Activated CD4-positive, alpha-beta T cell treated with anti-CD3 and anti-CD28 coated beads for 36 hours (primary cell): ENCODE measurements at regions not wholly inside any gene's neighbourhood (a gene's known extent, or its start where the extent isn't known, plus 50 kb on each side); places are given as distances from the start of the nearest gene placed in this dataset.

Experiments
- ATAC-seq: fragments of 200-7000 bp; cut with Tn5 transposase; one replicate; pipeline ENCODE4 v1.10.0; 2021; ENCODE audit warnings: mild to moderate bottlenecking, moderate library complexity
- CTCF ChIA-PET: fragments of 350-600 bp; sonication (Branson Sonifier 250); formaldehyde crosslinking; loops from one replicate; lab custom pipeline; 2021; ENCODE audit warnings: antibody characterized with exemption; lab: Charles Lee
- POLR2A ChIA-PET: fragments of 350-600 bp; sonication (Branson Sonifier 250); formaldehyde crosslinking; loops from one replicate; lab custom pipeline; 2021; ENCODE audit warnings: antibody characterized with exemption, inconsistent platforms; lab: Charles Lee
- DNase-seq: peaks from one replicate; pipeline ENCODE4 v3.0.0-alpha.2; 2020
- H3K27ac Mint-ChIP-seq: one replicate; pipeline ENCODE4 v1.8.0; 2021; ENCODE audit warnings: mixed read lengths
- H3K27me3 Mint-ChIP-seq: one replicate; pipeline ENCODE4 v1.8.0; 2021; ENCODE audit warnings: mixed read lengths
- H3K36me3 Mint-ChIP-seq: one replicate; pipeline ENCODE4 v1.8.0; 2021; ENCODE audit warnings: low read depth, mixed read lengths
- H3K4me1 Mint-ChIP-seq: one replicate; pipeline ENCODE4 v1.8.0; 2021; ENCODE audit warnings: mixed read lengths
- H3K4me3 Mint-ChIP-seq: one replicate; pipeline ENCODE4 v1.8.0; 2021; ENCODE audit warnings: mild to moderate bottlenecking, moderate library complexity, mixed read lengths
- H3K9me3 Mint-ChIP-seq: one replicate; pipeline ENCODE4 v1.8.0; 2021; ENCODE audit warnings: low read depth, mixed read lengths
- intact Hi-C, 2 experiments: fragments of 100-400 bp; cut with DNase I in 1 of 2; cut with micrococcal nuclease in 1 of 2; formaldehyde crosslinking; loops; one replicate each; pipeline versions ENCODE4 v1.14.2 to v1.15.1; 2022 to 2024; cut with DNase I, micrococcal nuclease

- no peak for ATAC-seq
- intact Hi-C loops = no loop called here
- no peaks in the 10 kb centered on the region for H3K4me1 Mint-ChIP-seq
- peaks cover 4% of the 10 kb centered on the region for H3K27me3 Mint-ChIP-seq
- H3K4me3 Mint-ChIP-seq = no peak overlapping the region
- H3K36me3 Mint-ChIP-seq = no peaks in the 10 kb centered on the region
- H3K27ac Mint-ChIP-seq = no peak overlapping the region
- H3K9me3 Mint-ChIP-seq = no peaks in the 10 kb centered on the region
- ChIA-PET POLR2A (no interaction called here), CTCF (no interaction called here)
- no peak for DNase-seq
Observed at GRCh38 chr4:24260133-24260715, 324.1 kb downstream of the DHX15 start.

- ChIA-PET CTCF (no interaction called here), POLR2A (no interaction called here)
- H3K4me3 Mint-ChIP-seq = no peak overlapping the region
- no peak for ATAC-seq
- H3K9me3 Mint-ChIP-seq = no peaks in the 10 kb centered on the region
- no peak overlapping the region for H3K27ac Mint-ChIP-seq
- peaks cover 7% of the 10 kb centered on the region for H3K27me3 Mint-ChIP-seq
- intact Hi-C loops = no loop called here
- H3K36me3 Mint-ChIP-seq = no peaks in the 10 kb centered on the region
- no peaks in the 10 kb centered on the region for H3K4me1 Mint-ChIP-seq
- no peak for DNase-seq
Observed at GRCh38 chr4:24256547-24256946, 327.8 kb downstream of the DHX15 start.

GRCh38 chr4:24256066-24256465, 328.3 kb downstream of the DHX15 start:
- no peaks in the 10 kb centered on the region for H3K9me3 Mint-ChIP-seq
- no peak overlapping the region for H3K4me3 Mint-ChIP-seq
- no peaks in the 10 kb centered on the region for H3K4me1 Mint-ChIP-seq
- ATAC-seq (no peak), DNase-seq (no peak)
- H3K27me3 Mint-ChIP-seq = peaks cover 4% of the 10 kb centered on the region
- H3K27ac Mint-ChIP-seq = no peak overlapping the region
- ChIA-PET POLR2A (no interaction called here), CTCF (no interaction called here)
- intact Hi-C loops = no loop called here
- no peaks in the 10 kb centered on the region for H3K36me3 Mint-ChIP-seq

GRCh38 chr4:24252121-24252520, 332.2 kb downstream of the DHX15 start:
- intact Hi-C loops = no loop called here
- no peaks in the 10 kb centered on the region for H3K9me3 Mint-ChIP-seq
- no peak overlapping the region for H3K4me3 Mint-ChIP-seq
- H3K27ac Mint-ChIP-seq = no peak overlapping the region
- POLR2A ChIA-PET = no interaction called here
- no peak for ATAC-seq
- H3K36me3 Mint-ChIP-seq = no peaks in the 10 kb centered on the region
- peaks cover 5% of the 10 kb centered on the region for H3K27me3 Mint-ChIP-seq
- no peaks in the 10 kb centered on the region for H3K4me1 Mint-ChIP-seq
- CTCF ChIA-PET = interaction anchor here (1.0 kb wide), 1 partner anchor 40 kb away, joined by 4 read pairs; no protein-coding TSS in a partner anchor
- DNase-seq = no peak

DNA sequence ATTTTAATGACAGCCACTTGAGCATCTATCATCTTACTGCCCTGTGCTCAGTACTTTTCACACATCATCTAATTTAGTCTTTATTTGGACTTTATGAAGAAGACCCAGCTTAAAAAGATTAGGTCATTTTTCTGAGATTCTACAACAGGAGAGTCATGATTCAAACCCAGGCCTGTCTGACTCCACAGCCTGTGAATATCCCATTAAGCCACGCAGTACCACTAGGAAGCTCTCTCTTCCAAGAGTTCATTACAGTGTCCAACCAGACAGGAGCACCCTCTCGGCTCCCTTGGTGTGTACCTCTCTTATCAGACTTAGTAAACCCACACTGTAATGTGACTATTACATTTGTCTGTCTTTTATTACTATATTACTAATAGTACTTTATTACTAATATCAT, 332.8 kb downstream of the DHX15 start:
- no peak for ATAC-seq
- no peaks in the 10 kb centered on the region for H3K9me3 Mint-ChIP-seq

GRCh38 chr4:24249972-24250371, 334.4 kb downstream of the DHX15 start:
- no peaks in the 10 kb centered on the region for H3K36me3 Mint-ChIP-seq
- no peak for DNase-seq
- no peaks in the 10 kb centered on the region for H3K9me3 Mint-ChIP-seq
- H3K4me1 Mint-ChIP-seq = no peaks in the 10 kb centered on the region
- peaks cover 5% of the 10 kb centered on the region for H3K27me3 Mint-ChIP-seq
- POLR2A ChIA-PET = no interaction called here
- H3K4me3 Mint-ChIP-seq = no peak overlapping the region
- no peak for ATAC-seq
- intact Hi-C loops = no loop called here
- CTCF ChIA-PET = interaction anchor here (0.6 kb wide), 1 partner anchor 169 kb away, joined by 5 read pairs; no protein-coding TSS in a partner anchor
- H3K27ac Mint-ChIP-seq = no peak overlapping the region

More for the DNA sequence above, 332.8 kb downstream of the DHX15 start:
- Mint-ChIP-seq H3K4me3 (no peak overlapping the region), H3K36me3 (no peaks in the 10 kb centered on the region), H3K27me3 (peaks cover 5% of the 10 kb centered on the region), H3K4me1 (no peaks in the 10 kb centered on the region), H3K27ac (no peak overlapping the region)
- ChIA-PET CTCF (interaction anchor here (1.0 kb wide), 1 partner anchor 40 kb away, joined by 4 read pairs; no protein-coding TSS in a partner anchor), POLR2A (no interaction called here)
- intact Hi-C loops = no loop called here
- DNase-seq = no peak

DNA sequence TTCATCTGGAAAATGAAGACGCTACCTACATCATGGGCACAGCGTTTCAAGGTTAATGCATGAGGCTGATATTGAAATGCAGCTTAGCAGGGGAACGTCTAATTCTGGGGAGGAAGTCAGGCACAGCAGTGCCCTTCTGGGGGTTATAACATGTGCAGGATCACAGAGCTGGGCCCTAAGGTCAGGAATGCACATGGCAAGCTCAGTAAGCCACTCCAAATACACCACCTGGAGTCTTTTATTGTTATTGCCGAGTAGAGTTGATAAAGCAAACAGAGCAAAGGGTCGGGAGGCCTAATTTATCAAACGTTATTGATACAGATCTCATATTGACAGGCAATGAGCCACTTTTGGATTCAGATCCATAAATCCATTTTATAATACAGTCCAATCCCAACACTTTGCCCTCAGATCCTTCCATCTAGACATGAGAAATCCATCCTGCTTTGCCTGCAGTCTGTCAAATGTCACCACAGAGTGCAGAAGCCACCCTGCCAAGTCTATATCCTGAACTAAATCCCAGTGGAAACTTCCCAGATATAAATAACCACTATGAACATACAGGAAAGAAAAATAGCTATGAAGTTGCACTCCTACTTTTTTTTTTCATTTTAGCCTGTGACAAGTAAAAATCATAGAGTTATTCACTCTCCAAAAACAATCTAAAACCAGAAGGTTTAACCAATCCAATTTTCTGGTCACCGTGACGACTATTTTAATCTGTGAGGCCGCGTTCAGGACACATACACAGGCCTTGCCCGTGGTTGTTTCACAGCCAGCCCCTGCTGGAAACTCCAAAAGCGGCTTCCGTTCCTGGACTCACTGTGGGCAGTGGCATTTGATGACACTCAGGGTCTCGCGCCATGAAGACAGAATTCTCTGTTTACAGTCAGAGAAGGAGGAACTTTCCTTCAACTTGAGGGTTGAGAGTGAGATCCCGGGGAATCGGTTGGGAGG, 335.4 kb downstream of the DHX15 start:
- Mint-ChIP-seq H3K4me1 (no peaks in the 10 kb centered on the region), H3K27ac (no peak overlapping the region), H3K9me3 (no peaks in the 10 kb centered on the region), H3K4me3 (no peak overlapping the region), H3K27me3 (peaks cover 2% of the 10 kb centered on the region), H3K36me3 (no peaks in the 10 kb centered on the region)
- POLR2A ChIA-PET = no interaction called here
- intact Hi-C loops = no loop called here
- DNase-seq (no peak), ATAC-seq (no peak)
- CTCF ChIA-PET = no interaction called here

DNA sequence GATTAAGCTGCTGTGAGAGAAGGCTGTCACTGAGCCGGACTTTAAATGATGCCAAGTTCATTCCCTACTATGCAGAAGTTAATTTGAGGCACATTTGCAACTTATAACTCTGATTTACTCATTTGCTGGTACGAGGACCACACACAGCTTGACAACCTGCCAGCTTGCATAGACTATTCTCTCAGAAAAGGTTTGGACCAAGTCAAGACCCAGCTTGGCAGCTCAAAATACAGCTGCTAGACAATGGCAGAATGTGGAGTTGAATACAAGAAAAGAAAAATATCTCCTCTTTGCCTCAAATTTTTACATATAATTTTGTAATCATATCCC, 338.9 kb downstream of the DHX15 start:
- intact Hi-C loops = no loop called here
- no peak for ATAC-seq
- ChIA-PET CTCF (no interaction called here), POLR2A (no interaction called here)
- H3K27me3 Mint-ChIP-seq = peaks cover 2% of the 10 kb centered on the region
- no peak for DNase-seq
- no peaks in the 10 kb centered on the region for H3K36me3 Mint-ChIP-seq
- H3K4me1 Mint-ChIP-seq = no peaks in the 10 kb centered on the region
- H3K27ac Mint-ChIP-seq = no peak overlapping the region
- H3K9me3 Mint-ChIP-seq = no peaks in the 10 kb centered on the region
- no peak overlapping the region for H3K4me3 Mint-ChIP-seq

GRCh38 chr4:24244663-24245490, 339.5 kb downstream of the DHX15 start:
- H3K4me3 Mint-ChIP-seq = no peak overlapping the region
- ATAC-seq (no peak), DNase-seq (no peak)
- H3K9me3 Mint-ChIP-seq = no peaks in the 10 kb centered on the region
- CTCF ChIA-PET = no interaction called here
- POLR2A ChIA-PET = no interaction called here
- H3K27me3 Mint-ChIP-seq = peaks cover 2% of the 10 kb centered on the region
- H3K27ac Mint-ChIP-seq = no peak overlapping the region
- H3K36me3 Mint-ChIP-seq = no peaks in the 10 kb centered on the region
- H3K4me1 Mint-ChIP-seq = no peaks in the 10 kb centered on the region
- intact Hi-C loops = no loop called here

DNA sequence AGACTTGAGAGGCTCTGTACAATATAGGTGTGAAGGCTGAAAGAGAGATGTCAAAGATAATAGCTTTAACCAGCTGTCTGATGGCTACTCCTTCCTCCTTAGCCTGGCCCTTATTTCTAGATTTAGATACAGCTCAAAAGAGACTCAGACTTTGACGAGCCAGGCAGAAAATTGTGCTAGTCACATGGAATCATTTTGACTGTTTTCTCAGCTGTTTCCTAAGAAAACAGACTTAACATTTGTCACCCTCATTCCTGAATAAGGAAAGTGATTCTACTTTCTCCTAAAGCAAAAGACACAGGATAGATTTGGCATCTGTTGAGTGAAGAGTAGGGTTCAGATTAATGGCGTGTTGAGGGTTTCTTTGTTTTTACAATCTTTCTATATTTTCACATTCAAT, 340.7 kb downstream of the DHX15 start:
- no peaks in the 10 kb centered on the region for H3K27me3 Mint-ChIP-seq
- no peaks in the 10 kb centered on the region for H3K9me3 Mint-ChIP-seq
- no peak overlapping the region for H3K4me3 Mint-ChIP-seq
- ChIA-PET POLR2A (no interaction called here), CTCF (no interaction called here)
- no peaks in the 10 kb centered on the region for H3K36me3 Mint-ChIP-seq
- H3K27ac Mint-ChIP-seq = no peak overlapping the region
- no peak for ATAC-seq
- DNase-seq = no peak
- no peaks in the 10 kb centered on the region for H3K4me1 Mint-ChIP-seq
- intact Hi-C loops = no loop called here

DNA sequence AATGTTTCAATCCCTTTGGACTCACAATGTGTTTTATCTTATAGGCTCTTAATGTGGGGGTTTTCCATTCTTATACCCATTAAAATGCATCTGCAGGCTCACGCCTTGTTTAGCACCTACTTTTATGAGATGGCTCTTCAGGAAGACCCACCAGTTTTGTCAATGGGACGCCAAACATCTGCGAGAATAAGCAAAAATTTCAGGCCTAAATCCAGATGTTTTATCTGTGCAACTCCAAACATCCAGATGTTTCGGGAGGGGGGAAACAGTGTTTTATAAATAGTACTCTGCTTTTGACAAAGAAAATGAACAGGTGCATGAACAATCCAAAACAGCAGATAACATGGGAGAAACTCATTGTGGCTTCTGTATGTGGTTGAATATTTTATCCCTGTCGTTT, 342.8 kb downstream of the DHX15 start:
- H3K36me3 Mint-ChIP-seq = no peaks in the 10 kb centered on the region
- intact Hi-C loops = no loop called here
- no peaks in the 10 kb centered on the region for H3K4me1 Mint-ChIP-seq
- DNase-seq = no peak
- ChIA-PET POLR2A (no interaction called here), CTCF (no interaction called here)
- no peaks in the 10 kb centered on the region for H3K9me3 Mint-ChIP-seq
- no peak overlapping the region for H3K4me3 Mint-ChIP-seq
- H3K27me3 Mint-ChIP-seq = no peaks in the 10 kb centered on the region
- no peak overlapping the region for H3K27ac Mint-ChIP-seq
- ATAC-seq = no peak
